Ishikawa (cell line): ENCODE measurements at regions not wholly inside any gene's neighbourhood (a gene's known extent, or its start where the extent isn't known, plus 50 kb on each side); places are given as distances from the start of the nearest gene placed in this dataset.

Experiments used
- EGR1 ChIP-seq: IDR thresholded peaks from 2 replicates; pipeline ENCODE4 v1.6.1; 2012
- EP300 ChIP-seq: IDR thresholded peaks from 2 replicates; pipeline ENCODE4 v1.6.1; 2012; ENCODE audit warnings: borderline replicate concordance
- NFIC ChIP-seq: IDR thresholded peaks from 2 replicates; pipeline ENCODE4 v1.6.1; 2012
- TAF1 ChIP-seq: IDR thresholded peaks from 2 replicates; pipeline ENCODE4 v1.6.1; 2012; ENCODE audit warnings: low read depth, mild to moderate bottlenecking
- TCF12 ChIP-seq: IDR thresholded peaks from 2 replicates; pipeline ENCODE4 v1.6.1; 2012; ENCODE audit warnings: low read depth
- TEAD4 ChIP-seq: IDR thresholded peaks from 2 replicates; pipeline ENCODE4 v1.6.1; 2012
- TF ChIP-seq, protein P1 (sequence below): IDR thresholded peaks from 2 replicates; pipeline ENCODE4 v1.6.1; 2012; ENCODE audit warnings: low read depth, mild to moderate bottlenecking

- TF ChIP-seq TAF1 (no peak), NFIC (no peak), EGR1 (no peak), TEAD4 (no peak), EP300 (no peak), TCF12 (no peak)
- TF ChIP-seq, protein P1, sequence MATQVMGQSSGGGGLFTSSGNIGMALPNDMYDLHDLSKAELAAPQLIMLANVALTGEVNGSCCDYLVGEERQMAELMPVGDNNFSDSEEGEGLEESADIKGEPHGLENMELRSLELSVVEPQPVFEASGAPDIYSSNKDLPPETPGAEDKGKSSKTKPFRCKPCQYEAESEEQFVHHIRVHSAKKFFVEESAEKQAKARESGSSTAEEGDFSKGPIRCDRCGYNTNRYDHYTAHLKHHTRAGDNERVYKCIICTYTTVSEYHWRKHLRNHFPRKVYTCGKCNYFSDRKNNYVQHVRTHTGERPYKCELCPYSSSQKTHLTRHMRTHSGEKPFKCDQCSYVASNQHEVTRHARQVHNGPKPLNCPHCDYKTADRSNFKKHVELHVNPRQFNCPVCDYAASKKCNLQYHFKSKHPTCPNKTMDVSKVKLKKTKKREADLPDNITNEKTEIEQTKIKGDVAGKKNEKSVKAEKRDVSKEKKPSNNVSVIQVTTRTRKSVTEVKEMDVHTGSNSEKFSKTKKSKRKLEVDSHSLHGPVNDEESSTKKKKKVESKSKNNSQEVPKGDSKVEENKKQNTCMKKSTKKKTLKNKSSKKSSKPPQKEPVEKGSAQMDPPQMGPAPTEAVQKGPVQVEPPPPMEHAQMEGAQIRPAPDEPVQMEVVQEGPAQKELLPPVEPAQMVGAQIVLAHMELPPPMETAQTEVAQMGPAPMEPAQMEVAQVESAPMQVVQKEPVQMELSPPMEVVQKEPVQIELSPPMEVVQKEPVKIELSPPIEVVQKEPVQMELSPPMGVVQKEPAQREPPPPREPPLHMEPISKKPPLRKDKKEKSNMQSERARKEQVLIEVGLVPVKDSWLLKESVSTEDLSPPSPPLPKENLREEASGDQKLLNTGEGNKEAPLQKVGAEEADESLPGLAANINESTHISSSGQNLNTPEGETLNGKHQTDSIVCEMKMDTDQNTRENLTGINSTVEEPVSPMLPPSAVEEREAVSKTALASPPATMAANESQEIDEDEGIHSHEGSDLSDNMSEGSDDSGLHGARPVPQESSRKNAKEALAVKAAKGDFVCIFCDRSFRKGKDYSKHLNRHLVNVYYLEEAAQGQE: no peak
Measured at GRCh38 chrX:98939456-98939855, 1470.6 kb downstream of the PCDH19 start.
